Liver (tissue), 3 donors: ENCODE measurements at regions not wholly inside any gene's neighbourhood (a gene's known extent, or its start where the extent isn't known, plus 50 kb on each side); places are given as distances from the start of the nearest gene placed in this dataset.

Experiments used
- CTCF ChIP-seq: fragments of 150-350 bp; IDR thresholded peaks from 2 replicates; pipeline ENCODE4 v1.5.1; 2017; ENCODE audit warnings: improper control_type of control experiment, low read depth, low read length; ENCODE audit not compliant: missing input control
- RAD21 ChIP-seq, 2 donors: IDR thresholded peaks; 2 replicates each; pipeline ENCODE4 v1.6.1; 2016; ENCODE audit warnings: antibody characterized with exemption in 2 of 2, mild to moderate bottlenecking in 2 of 2
- RXRA ChIP-seq, 2 donors: IDR thresholded peaks; 2 replicates each; pipeline ENCODE4 v1.6.1; 2017 to 2018; ENCODE audit warnings: antibody characterized with exemption in 2 of 2, mild to moderate bottlenecking in 1 of 2
- YY1 ChIP-seq: IDR thresholded peaks from 2 replicates; pipeline ENCODE4 v1.6.1; 2016; ENCODE audit warnings: antibody characterized with exemption, mild to moderate bottlenecking
- ZBTB33 ChIP-seq: IDR thresholded peaks from 2 replicates; pipeline ENCODE4 v1.6.1; 2016; ENCODE audit warnings: antibody characterized with exemption
- donor health status: healthy.
- donor health status: healthy.

GRCh38 chr6:44011350-44011920, 115.8 kb downstream of the MRPL14 start:
- TF ChIP-seq CTCF (no peak), RAD21 (IDR thresholded peaks at IDR 0.05) (no peak), YY1 (no peak), ZBTB33 (no peak), RXRA (IDR thresholded peaks at IDR 0.05) (no peak)
